Liver (tissue), 8 donors: ENCODE measurements at regions not wholly inside any gene's neighbourhood (a gene's known extent, or its start where the extent isn't known, plus 50 kb on each side); places are given as distances from the start of the nearest gene placed in this dataset.
"Not testable (repeated sequence)": the region's sequence is repeated elsewhere in the genome, so short reads cannot be mapped to it uniquely, and the experiment has no call there.

Experiments
- DNase-seq: peaks from one replicate; pipeline ENCODE4 v3.0.0-alpha.2; 2017; ENCODE audit warnings: low spot score
- H3K27ac ChIP-seq, 2 donors: one replicate each; pipeline ENCODE4 v1.7.0; 2013; ENCODE audit warnings: inconsistent platforms in 2 of 2, low read length in 2 of 2, control low read depth in 1 of 2, low read depth in 1 of 2, mild to moderate bottlenecking in 1 of 2
- H3K27me3 ChIP-seq, 4 donors: one replicate each; pipeline versions ENCODE4 v1.6.1 to v1.7.0; 2013; ENCODE audit warnings: low read length in 3 of 4, inconsistent platforms in 1 of 4, mild to moderate bottlenecking in 1 of 4, moderate library complexity in 1 of 4; ENCODE audit not compliant: control insufficient read depth in 4 of 4, insufficient read depth in 4 of 4
- H3K36me3 ChIP-seq, 4 donors: one replicate each; pipeline versions ENCODE4 v1.6.1 to v1.7.0; 2013; ENCODE audit warnings: low read length in 3 of 4, mild to moderate bottlenecking in 3 of 4, low read depth in 1 of 4, moderate library complexity in 1 of 4; ENCODE audit not compliant: control insufficient read depth in 4 of 4, insufficient read depth in 3 of 4
- H3K4me1 ChIP-seq, 4 donors: one replicate each; pipeline versions ENCODE4 v1.6.1 to v1.7.0; 2013; ENCODE audit warnings: low read length in 3 of 4, mild to moderate bottlenecking in 3 of 4, moderate library complexity in 1 of 4; ENCODE audit not compliant: control insufficient read depth in 4 of 4, insufficient read depth in 4 of 4
- H3K4me3 ChIP-seq, 3 donors: one replicate each; pipeline versions ENCODE4 v1.6.1 to v1.7.0; 2013; ENCODE audit warnings: low read length in 3 of 3, control low read depth in 1 of 3, low read depth in 1 of 3, mild to moderate bottlenecking in 1 of 3
- H3K9ac ChIP-seq, 2 donors: one replicate each; pipeline ENCODE4 v1.7.0; 2013; ENCODE audit warnings: low read length in 2 of 2, mild to moderate bottlenecking in 2 of 2, moderate library complexity in 2 of 2, control low read depth in 1 of 2, low read depth in 1 of 2
- H3K9me3 ChIP-seq, 4 donors: one replicate each; pipeline versions ENCODE4 v1.6.1 to v1.7.0; 2013; ENCODE audit warnings: low read length in 3 of 4; ENCODE audit not compliant: control insufficient read depth in 4 of 4
- EGR1 ChIP-seq, 2 donors: IDR thresholded peaks; 2 replicates each; pipeline ENCODE4 v1.6.1; 2016 to 2018; ENCODE audit warnings: antibody characterized with exemption in 2 of 2, low read depth in 2 of 2
- FOXA1 ChIP-seq: IDR thresholded peaks from 2 replicates; pipeline ENCODE4 v1.6.1; 2016; ENCODE audit warnings: antibody characterized with exemption
- FOXA2 ChIP-seq: IDR thresholded peaks from 2 replicates; pipeline ENCODE4 v1.6.1; 2016; ENCODE audit warnings: antibody characterized with exemption
- HNF4G ChIP-seq: IDR thresholded peaks from 2 replicates; pipeline ENCODE4 v1.6.1; 2016; ENCODE audit warnings: antibody characterized with exemption
- JUND ChIP-seq, 2 donors: IDR thresholded peaks; 2 replicates each; pipeline ENCODE4 v1.6.1; 2016; ENCODE audit warnings: antibody characterized with exemption in 2 of 2
- NR2F2 ChIP-seq: IDR thresholded peaks from 2 replicates; pipeline ENCODE4 v1.6.1; 2016; ENCODE audit warnings: antibody characterized with exemption
- RAD21 ChIP-seq, 2 donors: IDR thresholded peaks; 2 replicates each; pipeline ENCODE4 v1.6.1; 2016; ENCODE audit warnings: antibody characterized with exemption in 2 of 2, mild to moderate bottlenecking in 2 of 2
- RXRA ChIP-seq, 2 donors: IDR thresholded peaks; 2 replicates each; pipeline ENCODE4 v1.6.1; 2017 to 2018; ENCODE audit warnings: antibody characterized with exemption in 2 of 2, mild to moderate bottlenecking in 1 of 2
- SP1 ChIP-seq: IDR thresholded peaks from 2 replicates; pipeline ENCODE4 v1.6.1; 2018; ENCODE audit warnings: antibody characterized with exemption, mild to moderate bottlenecking
- TAF1 ChIP-seq: conservative IDR thresholded peaks from 2 replicates; pipeline ENCODE4 v1.6.1; 2016; ENCODE audit warnings: antibody characterized with exemption, mild to moderate bottlenecking
- YY1 ChIP-seq: IDR thresholded peaks from 2 replicates; pipeline ENCODE4 v1.6.1; 2016; ENCODE audit warnings: antibody characterized with exemption, mild to moderate bottlenecking
- WGBS: extraction: QIAGEN DNeasy Blood & Tissue Kit; methylation state at CpG from one replicate; pipeline ENCODE4 v1.1.7; 2013; 5-methylcytosine and 5-hydroxymethylcytosine counted together
- TF ChIP-seq, protein P1 (sequence below): IDR thresholded peaks from 2 replicates; pipeline ENCODE4 v1.6.1; 2016; ENCODE audit warnings: antibody characterized with exemption
- TF ChIP-seq, protein P2 (sequence below): fragments of 150-350 bp; IDR thresholded peaks from 2 replicates; pipeline ENCODE4 v1.5.1; 2017; ENCODE audit warnings: improper control_type of control experiment, low read depth, low read length; ENCODE audit not compliant: missing input control
- TF ChIP-seq, protein P3 (sequence below): IDR thresholded peaks from 2 replicates; pipeline ENCODE4 v1.6.1; 2016; ENCODE audit warnings: antibody characterized with exemption
- TF ChIP-seq, protein P4 (sequence below): IDR thresholded peaks from 2 replicates; pipeline ENCODE4 v1.6.1; 2016; ENCODE audit warnings: antibody characterized with exemption, mild to moderate bottlenecking
- donor health status: healthy.
- donor health status: healthy.
- donor health status: healthy.
- donor health status: healthy.
- donor health status: healthy.

DNA sequence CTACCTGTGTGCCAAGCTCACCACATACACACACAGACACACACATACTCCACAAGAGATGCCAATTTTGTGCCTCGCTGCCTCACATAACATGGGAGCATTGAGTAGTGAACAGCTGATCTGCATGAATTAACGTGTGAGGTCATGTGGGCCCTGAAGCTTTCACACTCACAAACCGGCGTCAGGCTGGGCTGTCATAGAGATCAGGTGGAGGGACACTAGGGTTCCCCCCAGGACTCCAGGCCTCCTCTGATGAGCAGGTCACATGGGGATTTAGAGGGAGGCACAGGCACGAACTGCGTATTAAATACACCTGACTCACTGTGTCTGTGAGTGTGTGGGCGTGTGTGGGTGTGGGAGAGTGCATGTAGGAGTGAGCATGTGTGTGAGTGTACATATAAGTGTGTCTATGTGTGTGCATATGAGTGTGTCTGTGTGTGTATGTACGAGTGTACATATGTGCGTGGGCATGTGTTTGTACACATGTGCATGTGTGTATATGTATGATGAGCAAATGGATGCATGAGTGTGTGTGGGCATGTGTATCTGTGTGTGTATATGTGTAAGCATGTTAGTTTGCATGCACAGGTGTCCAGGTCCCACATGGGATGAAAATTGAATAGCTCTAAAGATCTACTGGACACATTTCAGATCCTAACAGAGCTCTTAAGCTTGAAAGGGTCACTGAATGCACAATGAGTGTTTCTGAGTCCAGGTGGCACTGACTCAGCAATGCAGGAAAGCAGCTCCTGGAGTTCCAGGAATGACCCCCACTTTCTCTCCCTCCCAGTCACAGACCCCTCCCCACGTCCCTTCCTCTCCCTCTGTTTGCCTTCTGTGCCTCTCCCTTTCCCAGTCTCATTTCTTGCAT, 336.6 kb downstream of the PREX1 start:
- Histone ChIP-seq H3K9me3 (no peaks in the 10 kb centered on the region), H3K36me3 (no peaks in the 10 kb centered on the region), H3K27me3 (peaks cover 0 to 8% (median 0%) of the 10 kb centered on the region in 4 donors), H3K9ac (no peak overlapping the region), H3K4me3 (no peak overlapping the region), H3K27ac (no peak overlapping the region), H3K4me1 (no peaks in the 10 kb centered on the region)
- TF ChIP-seq, protein P1, sequence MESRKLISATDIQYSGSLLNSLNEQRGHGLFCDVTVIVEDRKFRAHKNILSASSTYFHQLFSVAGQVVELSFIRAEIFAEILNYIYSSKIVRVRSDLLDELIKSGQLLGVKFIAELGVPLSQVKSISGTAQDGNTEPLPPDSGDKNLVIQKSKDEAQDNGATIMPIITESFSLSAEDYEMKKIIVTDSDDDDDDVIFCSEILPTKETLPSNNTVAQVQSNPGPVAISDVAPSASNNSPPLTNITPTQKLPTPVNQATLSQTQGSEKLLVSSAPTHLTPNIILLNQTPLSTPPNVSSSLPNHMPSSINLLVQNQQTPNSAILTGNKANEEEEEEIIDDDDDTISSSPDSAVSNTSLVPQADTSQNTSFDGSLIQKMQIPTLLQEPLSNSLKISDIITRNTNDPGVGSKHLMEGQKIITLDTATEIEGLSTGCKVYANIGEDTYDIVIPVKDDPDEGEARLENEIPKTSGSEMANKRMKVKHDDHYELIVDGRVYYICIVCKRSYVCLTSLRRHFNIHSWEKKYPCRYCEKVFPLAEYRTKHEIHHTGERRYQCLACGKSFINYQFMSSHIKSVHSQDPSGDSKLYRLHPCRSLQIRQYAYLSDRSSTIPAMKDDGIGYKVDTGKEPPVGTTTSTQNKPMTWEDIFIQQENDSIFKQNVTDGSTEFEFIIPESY, result no peak
- TF ChIP-seq YY1 (no peak), TAF1 (no peak), NR2F2 (no peak), RXRA (IDR thresholded peaks at IDR 0.05) (no peak), FOXA1 (no peak), JUND (IDR thresholded peaks at IDR 0.05) (no peak), FOXA2 (no peak), RAD21 (IDR thresholded peaks at IDR 0.05) (no peak), EGR1 (IDR thresholded peaks at IDR 0.05; ENCODE audit: low read depth in 2 of 2) (no peak), HNF4G (no peak), SP1 (no peak)
- TF ChIP-seq, protein P2, sequence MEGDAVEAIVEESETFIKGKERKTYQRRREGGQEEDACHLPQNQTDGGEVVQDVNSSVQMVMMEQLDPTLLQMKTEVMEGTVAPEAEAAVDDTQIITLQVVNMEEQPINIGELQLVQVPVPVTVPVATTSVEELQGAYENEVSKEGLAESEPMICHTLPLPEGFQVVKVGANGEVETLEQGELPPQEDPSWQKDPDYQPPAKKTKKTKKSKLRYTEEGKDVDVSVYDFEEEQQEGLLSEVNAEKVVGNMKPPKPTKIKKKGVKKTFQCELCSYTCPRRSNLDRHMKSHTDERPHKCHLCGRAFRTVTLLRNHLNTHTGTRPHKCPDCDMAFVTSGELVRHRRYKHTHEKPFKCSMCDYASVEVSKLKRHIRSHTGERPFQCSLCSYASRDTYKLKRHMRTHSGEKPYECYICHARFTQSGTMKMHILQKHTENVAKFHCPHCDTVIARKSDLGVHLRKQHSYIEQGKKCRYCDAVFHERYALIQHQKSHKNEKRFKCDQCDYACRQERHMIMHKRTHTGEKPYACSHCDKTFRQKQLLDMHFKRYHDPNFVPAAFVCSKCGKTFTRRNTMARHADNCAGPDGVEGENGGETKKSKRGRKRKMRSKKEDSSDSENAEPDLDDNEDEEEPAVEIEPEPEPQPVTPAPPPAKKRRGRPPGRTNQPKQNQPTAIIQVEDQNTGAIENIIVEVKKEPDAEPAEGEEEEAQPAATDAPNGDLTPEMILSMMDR, result no peak
- TF ChIP-seq, protein P3, sequence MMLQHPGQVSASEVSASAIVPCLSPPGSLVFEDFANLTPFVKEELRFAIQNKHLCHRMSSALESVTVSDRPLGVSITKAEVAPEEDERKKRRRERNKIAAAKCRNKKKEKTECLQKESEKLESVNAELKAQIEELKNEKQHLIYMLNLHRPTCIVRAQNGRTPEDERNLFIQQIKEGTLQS, result no peak
- TF ChIP-seq, protein P4, sequence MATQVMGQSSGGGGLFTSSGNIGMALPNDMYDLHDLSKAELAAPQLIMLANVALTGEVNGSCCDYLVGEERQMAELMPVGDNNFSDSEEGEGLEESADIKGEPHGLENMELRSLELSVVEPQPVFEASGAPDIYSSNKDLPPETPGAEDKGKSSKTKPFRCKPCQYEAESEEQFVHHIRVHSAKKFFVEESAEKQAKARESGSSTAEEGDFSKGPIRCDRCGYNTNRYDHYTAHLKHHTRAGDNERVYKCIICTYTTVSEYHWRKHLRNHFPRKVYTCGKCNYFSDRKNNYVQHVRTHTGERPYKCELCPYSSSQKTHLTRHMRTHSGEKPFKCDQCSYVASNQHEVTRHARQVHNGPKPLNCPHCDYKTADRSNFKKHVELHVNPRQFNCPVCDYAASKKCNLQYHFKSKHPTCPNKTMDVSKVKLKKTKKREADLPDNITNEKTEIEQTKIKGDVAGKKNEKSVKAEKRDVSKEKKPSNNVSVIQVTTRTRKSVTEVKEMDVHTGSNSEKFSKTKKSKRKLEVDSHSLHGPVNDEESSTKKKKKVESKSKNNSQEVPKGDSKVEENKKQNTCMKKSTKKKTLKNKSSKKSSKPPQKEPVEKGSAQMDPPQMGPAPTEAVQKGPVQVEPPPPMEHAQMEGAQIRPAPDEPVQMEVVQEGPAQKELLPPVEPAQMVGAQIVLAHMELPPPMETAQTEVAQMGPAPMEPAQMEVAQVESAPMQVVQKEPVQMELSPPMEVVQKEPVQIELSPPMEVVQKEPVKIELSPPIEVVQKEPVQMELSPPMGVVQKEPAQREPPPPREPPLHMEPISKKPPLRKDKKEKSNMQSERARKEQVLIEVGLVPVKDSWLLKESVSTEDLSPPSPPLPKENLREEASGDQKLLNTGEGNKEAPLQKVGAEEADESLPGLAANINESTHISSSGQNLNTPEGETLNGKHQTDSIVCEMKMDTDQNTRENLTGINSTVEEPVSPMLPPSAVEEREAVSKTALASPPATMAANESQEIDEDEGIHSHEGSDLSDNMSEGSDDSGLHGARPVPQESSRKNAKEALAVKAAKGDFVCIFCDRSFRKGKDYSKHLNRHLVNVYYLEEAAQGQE, result no peak
- 79% methylated on average over 10 of the region's 10 CpGs for WGBS
- no peak for DNase-seq

DNA sequence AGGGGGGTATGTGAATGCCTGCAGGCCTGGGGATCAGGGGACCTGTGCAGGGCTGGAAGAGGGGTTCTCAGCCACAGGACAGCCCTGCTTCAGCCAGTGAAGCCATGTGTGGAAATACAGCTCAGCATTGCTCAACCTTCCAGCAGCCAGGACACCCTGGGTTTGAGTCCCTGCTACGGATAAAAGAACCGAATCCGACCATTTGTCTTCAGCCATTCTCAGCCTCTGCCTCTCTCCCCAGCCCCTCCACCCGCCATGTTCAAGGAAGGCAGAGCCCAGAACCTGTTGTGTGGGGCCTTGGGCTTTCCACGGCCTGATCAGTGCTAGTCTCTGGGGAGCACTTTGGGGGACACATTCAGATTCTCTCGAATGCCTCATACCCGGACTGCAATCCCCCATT, 337.5 kb downstream of the PREX1 start:
- H3K4me1 ChIP-seq, H3K9me3 ChIP-seq, DNase-seq, H3K36me3 ChIP-seq, H3K27ac ChIP-seq, H3K27me3 ChIP-seq, H3K4me3 ChIP-seq, H3K9ac ChIP-seq: not testable (repeated sequence)
- 75% methylated on average over 7 of the region's 7 CpGs for WGBS
